ENCODE measurements at regions not wholly inside any gene's neighbourhood (a gene's known extent, or its start where the extent isn't known, plus 50 kb on each side); places are given as distances from the start of the nearest gene placed in this dataset.

DNA sequence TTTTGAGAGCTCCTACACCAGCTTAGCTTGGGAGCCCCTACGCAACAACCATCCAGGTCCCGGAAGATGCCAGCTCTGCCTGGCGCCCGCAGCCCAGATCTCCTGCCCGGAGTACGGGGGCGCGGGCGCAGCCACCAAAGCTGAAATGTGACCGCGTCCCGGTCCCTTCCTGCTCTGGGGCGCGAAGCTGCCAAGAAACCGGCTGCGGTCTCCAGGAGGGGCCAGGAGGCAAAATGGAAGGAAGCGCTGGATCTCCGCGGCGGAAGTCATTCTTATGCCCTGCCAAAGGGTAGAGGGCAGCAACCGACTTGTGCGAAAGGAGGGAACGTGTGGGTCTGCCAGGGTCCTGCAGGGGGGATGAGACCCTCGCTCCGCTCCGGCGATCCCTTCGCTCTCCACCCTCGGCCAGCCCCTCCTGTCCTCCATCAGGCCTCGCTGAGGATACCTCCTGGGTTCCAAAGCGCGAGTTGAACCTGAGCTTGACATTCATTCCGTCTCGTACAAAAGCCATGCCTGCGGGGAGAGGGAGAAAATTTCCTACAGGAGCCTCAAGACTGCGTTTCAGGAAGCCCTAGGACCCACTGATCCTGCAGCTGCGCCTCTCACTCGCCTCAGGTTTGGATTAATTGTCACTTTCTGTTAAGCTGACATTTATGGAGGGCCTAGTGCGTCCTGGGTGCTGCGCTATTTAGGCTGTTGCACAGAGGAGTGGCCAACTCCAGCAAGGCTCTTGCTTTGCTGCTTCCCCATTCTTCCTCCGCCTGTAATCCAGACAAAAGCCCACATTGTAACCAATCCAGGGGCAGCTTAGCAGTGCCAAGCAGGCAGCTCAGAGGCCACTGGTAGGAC lies 98.3 kb upstream of the VGLL3 start:
- ChIA-PET CTCF (interaction anchor here (1.0 to 1.6 kb wide), 5 partner anchors 10 to 916 kb away, joined by 3 to 8 read pairs (median 3); no protein-coding TSS in a partner anchor), POLR2A (interaction anchor here (1.5 kb wide), 1 partner anchor 98 kb away, joined by 3 read pairs; the partner anchor contains the start of gene VGLL3)
- dilution Hi-C loops (cut with MboI; ENCODE audit: extremely low pct_ligation_motif_present, low sequenced_read_pairs) (no loop called here), intact Hi-C loops (cut with micrococcal nuclease) (loop anchor here (5.0 to 10.0 kb wide), 2 partner anchors 78 to 384 kb away; no protein-coding TSS in a partner anchor)
- BruUV-seq (replicated peaks), result no TSS peak
- H2AFZ ChIP-seq (ENCODE audit: low read depth, low read length), result peak overlapping the region; percentile 98
- no peak overlapping the region for H3K9ac ChIP-seq (replicated peaks; ENCODE audit: extremely low read depth, insufficient read depth, low read length)
- H3K9me3 ChIP-seq (replicated peaks; ENCODE audit: control insufficient read depth, insufficient read depth, low read length), result no peaks in the 10 kb centered on the region
- H4K20me1 ChIP-seq (replicated peaks; ENCODE audit: control insufficient read depth, extremely low read depth, insufficient read depth, low read length), result no peaks in the 10 kb centered on the region
- peaks cover 6% of the 10 kb centered on the region for H3K4me1 ChIP-seq (ENCODE audit: control insufficient read depth, extremely low read depth, insufficient read depth, low read length)
- no peak overlapping the region for H3K27ac ChIP-seq (ENCODE audit: insufficient read depth, low read depth, low read length)
- no peaks in the 10 kb centered on the region for H3K9me1 ChIP-seq (replicated peaks; ENCODE audit: control insufficient read depth, extremely low read depth, insufficient read depth, low read length)
- peak overlapping the region; percentile 30 to 56 (median 33) for H3K4me3 ChIP-seq (replicated peaks in 1 of 3; ENCODE audit: insufficient read depth in 1 of 3, low read depth in 1 of 3, low read length in 3 of 3)
- no peaks in the 10 kb centered on the region for H3K79me2 ChIP-seq (ENCODE audit: control insufficient read depth, insufficient read depth, low read length)
- H3K36me3 ChIP-seq (ENCODE audit: control insufficient read depth in 2 of 2, extremely low read depth in 1 of 2, insufficient read depth in 2 of 2, low read length in 2 of 2), result no peaks in the 10 kb centered on the region
- peak overlapping the region; percentile 59 for H3K4me2 ChIP-seq (ENCODE audit: insufficient read depth, low read length)
- peak; percentile 3 for DNase-seq (ENCODE audit: low read depth, low spot score)
- TF ChIP-seq MAX (IDR thresholded peaks at IDR 0.05; ENCODE audit: insufficient read depth, insufficient read length), result no peak
- no peak for TF ChIP-seq GATA2 (IDR thresholded peaks at IDR 0.05; ENCODE audit: insufficient read depth, insufficient read length, low read depth, low read length)
- TF ChIP-seq EZH2 (IDR thresholded peaks at IDR 0.05; ENCODE audit: borderline replicate concordance, low read depth, low read length, severe bottlenecking), result no peak
- TF ChIP-seq MYC (IDR thresholded peaks at IDR 0.05; ENCODE audit: low read depth, low read length), result no peak
- TF ChIP-seq JUN (IDR thresholded peaks at IDR 0.05; ENCODE audit: borderline replicate concordance, insufficient read depth, insufficient read length, low read depth), result no peak
- TF ChIP-seq FOS (IDR thresholded peaks at IDR 0.05; ENCODE audit: borderline replicate concordance, insufficient read depth, low read length), result no peak
- TF ChIP-seq POLR2A (IDR thresholded peaks at IDR 0.05; ENCODE audit: low read depth, low read length), result no peak
- TF ChIP-seq POLR2AphosphoS5 (IDR thresholded peaks at IDR 0.05; ENCODE audit: insufficient read depth, low read depth, low read length), result no peak
- TF ChIP-seq CTCF (IDR thresholded peaks at IDR 0.05; ENCODE audit: extremely low read depth in 1 of 2, insufficient read depth in 1 of 2, low read depth in 1 of 2, low read length in 2 of 2), result no peak
- H3K27me3 ChIP-seq (ENCODE audit: control insufficient read depth in 2 of 2, insufficient read depth in 2 of 2, low read length in 2 of 2), result no peaks in the 10 kb centered on the region
- FAIRE-seq, result no peak
